A673 (cell line): ENCODE measurements at regions not wholly inside any gene's neighbourhood (a gene's known extent, or its start where the extent isn't known, plus 50 kb on each side); places are given as distances from the start of the nearest gene placed in this dataset.

Experiments used
- CTCF ChIP-seq: fragments of 300-800, 200-600 bp; sonication (generic); conservative IDR thresholded peaks from 2 replicates; pipeline ENCODE4 v1.5.1; 2017; ENCODE audit warnings: low read depth, mild to moderate bottlenecking, antibody characterized with exemption, low read length, moderate library complexity, mixed read lengths
- EZH2 ChIP-seq: fragments of 200-600 bp; sonication (generic); IDR thresholded peaks from 2 replicates; pipeline ENCODE4 v1.6.1; 2017; ENCODE audit warnings: borderline replicate concordance, low read depth, mild to moderate bottlenecking, mixed read lengths, antibody characterized with exemption, low read length; ENCODE audit not compliant: poor library complexity, severe bottlenecking

DNA sequence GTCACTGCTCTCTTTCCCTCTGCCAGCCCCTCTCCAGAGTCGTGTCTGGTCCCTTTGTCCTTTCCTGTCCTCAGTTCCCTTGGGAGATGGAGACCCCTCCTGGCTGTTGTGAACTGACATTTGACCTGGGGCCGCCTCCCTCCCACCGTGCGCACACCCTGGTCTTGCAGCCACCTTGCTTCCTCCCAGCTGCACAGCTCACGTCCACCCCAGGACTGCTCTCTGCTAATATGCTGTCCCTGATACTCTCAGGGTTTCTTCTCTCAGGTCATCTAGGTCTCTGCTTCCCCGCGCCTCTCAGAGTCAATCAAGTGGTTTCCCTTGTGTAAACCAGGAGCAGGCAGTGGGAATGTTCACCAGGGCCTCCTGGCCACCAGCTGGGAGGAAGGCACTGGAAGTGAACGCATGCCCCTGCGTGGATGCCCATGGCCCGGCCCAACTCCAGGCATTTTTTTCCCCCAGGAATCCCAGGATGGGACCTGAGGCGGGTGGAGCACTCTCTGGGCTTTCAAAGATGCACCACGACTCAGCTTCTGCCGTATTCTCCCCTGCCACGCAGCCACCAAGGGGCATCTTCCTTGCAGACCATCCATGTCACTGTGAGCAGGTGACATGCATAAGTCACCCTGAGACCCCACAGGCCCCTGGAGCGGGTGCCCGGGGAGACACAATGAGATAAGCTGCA is 142.4 kb downstream of the OLFM1 start:
- TF ChIP-seq CTCF (no peak), EZH2 (no peak)
